ENCODE measurements at regions not wholly inside any gene's neighbourhood (a gene's known extent, or its start where the extent isn't known, plus 50 kb on each side); places are given as distances from the start of the nearest gene placed in this dataset.

DNA sequence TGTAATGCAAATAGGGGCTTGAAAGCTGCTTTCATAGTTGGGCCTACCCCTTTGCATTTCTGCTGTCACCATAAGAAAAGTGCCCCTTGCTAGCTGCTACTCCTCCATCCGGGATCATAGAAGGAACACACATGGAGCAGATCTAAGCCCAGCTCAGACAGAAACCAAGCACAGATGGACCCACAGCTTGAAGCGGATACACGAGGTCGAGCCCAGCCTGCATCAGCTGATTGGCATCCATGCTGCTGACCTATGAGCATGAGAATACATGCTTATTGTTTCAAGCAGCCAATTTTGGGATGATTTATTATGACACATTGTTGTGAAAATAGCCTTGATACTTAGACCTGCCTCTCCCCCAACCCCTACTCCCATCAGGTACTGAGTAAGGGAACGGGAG is 109.2 kb downstream of the ZNF467 start:
- H3K9ac ChIP-seq (replicated peaks in 1 of 4; ENCODE audit: extremely low read depth in 1 of 4, low read depth in 3 of 4, low read length in 3 of 4) = no peak overlapping the region
- H3K9me3 ChIP-seq (ENCODE audit: insufficient read depth in 2 of 2, low read depth in 1 of 2, low read length in 1 of 2) = no peaks in the 10 kb centered on the region
- no peak for TF ChIP-seq ASH2L (IDR thresholded peaks at IDR 0.05; ENCODE audit: low read length)
- ChIA-PET CTCF (ENCODE audit: partially characterized antibody) (interaction anchor here (0.8 to 3.7 kb wide), 13 partner anchors 9 to 136 kb away, joined by 3 to 44 read pairs (median 6); no protein-coding TSS in a partner anchor), POLR2A (ENCODE audit: partially characterized antibody) (interaction anchor here (1.0 kb wide), 1 partner anchor 72 kb away, joined by 3 read pairs; no protein-coding TSS in a partner anchor)
- FAIRE-seq (no peak), DNase-seq (ENCODE audit: low read depth in 1 of 2, low spot score in 2 of 2) (no peak)
- H3K4me1 ChIP-seq (replicated peaks in 1 of 4; ENCODE audit: control insufficient read depth in 3 of 4, insufficient read depth in 4 of 4, low read length in 3 of 4) = peaks cover 0 to 5% (median 3%) of the 10 kb centered on the region in 4 experiments; a peak in 4 of 7 replicates
- no peak overlapping the region for H2AK5ac ChIP-seq (ENCODE audit: low read depth, low read length)
- H4K8ac ChIP-seq (ENCODE audit: extremely low read depth, insufficient read depth, low read length) = no peak overlapping the region
- H3K56ac ChIP-seq (replicated peaks; ENCODE audit: insufficient read length, low read depth, low read length) = no peak overlapping the region
- H3K79me1 ChIP-seq (ENCODE audit: low read depth, low read length) = no peaks in the 10 kb centered on the region
- H2BK120ac ChIP-seq (replicated peaks; ENCODE audit: low read depth, low read length) = no peak overlapping the region
- no peak overlapping the region for H2BK15ac ChIP-seq (ENCODE audit: low read length)
- no peak overlapping the region for H3K4ac ChIP-seq (replicated peaks; ENCODE audit: insufficient read length, low read depth, low read length)
- no peak overlapping the region for H3K14ac ChIP-seq (ENCODE audit: insufficient read length)
- no peak overlapping the region for H2BK5ac ChIP-seq (ENCODE audit: low read depth, low read length)
- H2BK20ac ChIP-seq (ENCODE audit: low read length) = no peak overlapping the region
- H2AFZ ChIP-seq (ENCODE audit: low read length) = no peak overlapping the region
- H4K91ac ChIP-seq (replicated peaks; ENCODE audit: insufficient read length, low read length) = no peak overlapping the region
- no peak overlapping the region for H4K5ac ChIP-seq (ENCODE audit: insufficient read length, low read depth, low read length)
- no peak overlapping the region for H3K4me2 ChIP-seq (ENCODE audit: insufficient read depth in 1 of 2, low read depth in 2 of 2, low read length in 2 of 2)
- H3K79me2 ChIP-seq (ENCODE audit: control insufficient read depth in 1 of 2, insufficient read depth in 2 of 2, low read length in 2 of 2) = no peaks in the 10 kb centered on the region
- no peaks in the 10 kb centered on the region for H3K27me3 ChIP-seq (replicated peaks in 1 of 4; ENCODE audit: control insufficient read depth in 3 of 4, extremely low read depth in 1 of 4, insufficient read depth in 3 of 4, low read length in 3 of 4)
- H3K23me2 ChIP-seq (ENCODE audit: low read depth, low read length) = no peaks in the 10 kb centered on the region
- no peak overlapping the region for H3K23ac ChIP-seq (ENCODE audit: insufficient read length)
- no peaks in the 10 kb centered on the region for H4K20me1 ChIP-seq (replicated peaks in 1 of 2; ENCODE audit: control insufficient read depth in 1 of 2, insufficient read depth in 2 of 2, low read length in 2 of 2)
- no peak overlapping the region for H3K4me3 ChIP-seq (ENCODE audit: extremely low read depth in 1 of 4, insufficient read depth in 2 of 4, low read depth in 3 of 4, low read length in 4 of 4)
- no peaks in the 10 kb centered on the region for H3K36me3 ChIP-seq (ENCODE audit: control insufficient read depth in 2 of 4, insufficient read depth in 4 of 4, low read length in 3 of 4)
- no peak overlapping the region for H3K18ac ChIP-seq (ENCODE audit: extremely low read depth, low read length)
- no peak overlapping the region for H3K27ac ChIP-seq (ENCODE audit: low read depth, low read length)
- 79% methylated on average over 5 of the region's 5 CpGs; no CpG with 5 or more reads in 1 of the 2 experiments for WGBS, 2 experiments (ENCODE audit: extremely low coverage in 1 of 2, insufficient coverage in 1 of 2, insufficient read length in 1 of 2, insufficient replicate concordance in 2 of 2, low coverage in 1 of 2, low lambda C conversion rate in 2 of 2, missing lambda C conversion rate in 1 of 2)
- H2BK12ac ChIP-seq (ENCODE audit: low read depth, low read length) = no peak overlapping the region

Measured in H1 (cell line).